ENCODE measurements at regions not wholly inside any gene's neighbourhood (a gene's known extent, or its start where the extent isn't known, plus 50 kb on each side); places are given as distances from the start of the nearest gene placed in this dataset.
"Not testable (repeated sequence)": the region's sequence is repeated elsewhere in the genome, so short reads cannot be mapped to it uniquely, and the experiment has no call there.

- DNase-seq, result not testable (repeated sequence)
Observed at GRCh38 chr11:114805431-114805830, 127.1 kb downstream of the NXPE2 start.

GRCh38 chr11:114811971-114812370, 133.6 kb downstream of the NXPE2 start:
- DNase-seq, result no peak

GRCh38 chr11:114812733-114813132, 134.4 kb downstream of the NXPE2 start:
- no peak for DNase-seq

- DNase-seq, result no peak
Observed at GRCh38 chr11:114813189-114813718, 134.9 kb downstream of the NXPE2 start.

GRCh38 chr11:114815176-114815575, 136.8 kb downstream of the NXPE2 start:
- no peak for DNase-seq

- no peak for DNase-seq
Observed at GRCh38 chr11:114815761-114816160, 137.4 kb downstream of the NXPE2 start.

GRCh38 chr11:114816791-114817190, 138.5 kb downstream of the NXPE2 start:
- no peak for DNase-seq

- no peak for DNase-seq
Observed at GRCh38 chr11:114818382-114818781, 140.1 kb downstream of the NXPE2 start.

- no peak for DNase-seq
Observed at GRCh38 chr11:114819028-114819427, 140.7 kb downstream of the NXPE2 start.

GRCh38 chr11:114820621-114821020, 142.3 kb downstream of the NXPE2 start:
- DNase-seq, result no peak

- DNase-seq, result no peak
Observed at GRCh38 chr11:114821621-114822412, 143.5 kb downstream of the NXPE2 start.

GRCh38 chr11:114826910-114827442, 148.6 kb downstream of the NXPE2 start:
- no peak for DNase-seq

- DNase-seq, result no peak
Observed at GRCh38 chr11:114827736-114828135, 149.4 kb downstream of the NXPE2 start.

- no peak for DNase-seq
Observed at GRCh38 chr11:114832532-114833125, 154.3 kb downstream of the NXPE2 start.

- DNase-seq, result no peak
Observed at GRCh38 chr11:114836161-114836560, 157.8 kb downstream of the NXPE2 start.

- no peak for DNase-seq
Observed at GRCh38 chr11:114844896-114845295, 166.6 kb downstream of the NXPE2 start.

- no peak for DNase-seq
Observed at GRCh38 chr11:114845766-114846415, 167.6 kb downstream of the NXPE2 start.

GRCh38 chr11:114846416-114846791, 168.1 kb downstream of the NXPE2 start:
- DNase-seq, result no peak

- DNase-seq, result peak; percentile 23
Observed at GRCh38 chr11:114847306-114847975, 169.1 kb downstream of the NXPE2 start.

- DNase-seq, result no peak
Observed at GRCh38 chr11:114848027-114848426, 169.7 kb downstream of the NXPE2 start.

- DNase-seq, result no peak
Observed at GRCh38 chr11:114857281-114857680, 179.0 kb downstream of the NXPE2 start.

- DNase-seq, result no peak
Observed at GRCh38 chr11:114864896-114865295, 186.6 kb downstream of the NXPE2 start.
